ENCODE measurements at regions not wholly inside any gene's neighbourhood (a gene's known extent, or its start where the extent isn't known, plus 50 kb on each side); places are given as distances from the start of the nearest gene placed in this dataset.

GRCh38 chr11:80958361-80958760 is 1517.5 kb upstream of the TENM4 start:
- TF ChIP-seq POLR2A (IDR thresholded peaks at IDR 0.05; ENCODE audit: low read depth, low read length) (no peak), POLR2AphosphoS5 (IDR thresholded peaks at IDR 0.05; ENCODE audit: low read depth, low read length) (no peak), TAF1 (IDR thresholded peaks at IDR 0.05; ENCODE audit: borderline replicate concordance, low read depth, low read length) (no peak)

All from GM12892 (cell line).